HG02885 (cell line): ENCODE measurements at regions not wholly inside any gene's neighbourhood (a gene's known extent, or its start where the extent isn't known, plus 50 kb on each side); places are given as distances from the start of the nearest gene placed in this dataset.
"Not testable (repeated sequence)": the region's sequence is repeated elsewhere in the genome, so short reads cannot be mapped to it uniquely, and the experiment has no call there.

ENCODE experiments used
- ATAC-seq: cut with Tn5 transposase; IDR thresholded peaks from one replicate; pipeline ENCODE4 v1.9.1; 2021; ENCODE audit warnings: mild to moderate bottlenecking; ENCODE audit not compliant: unreplicated experiment, poor library complexity

DNA sequence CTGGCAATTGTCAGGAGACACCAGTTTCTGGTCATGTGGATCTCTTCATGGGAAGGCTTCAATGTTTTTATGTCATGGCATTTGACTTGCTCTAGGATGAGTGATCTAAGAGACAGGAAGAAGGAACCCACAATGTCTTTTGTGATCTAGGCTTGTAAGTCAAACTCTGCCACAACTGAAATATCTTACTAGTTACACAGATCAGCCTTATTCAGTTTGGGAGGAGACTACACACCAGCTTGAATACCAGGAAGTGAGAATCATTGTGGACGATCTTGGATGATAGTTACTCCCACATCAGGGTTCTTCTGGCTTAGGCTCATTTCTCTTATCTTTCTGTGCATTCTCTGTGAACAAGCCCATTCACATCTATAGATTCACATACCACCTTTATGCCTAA is 236.2 kb upstream of the FBXO33 start:
- no peak for ATAC-seq

DNA sequence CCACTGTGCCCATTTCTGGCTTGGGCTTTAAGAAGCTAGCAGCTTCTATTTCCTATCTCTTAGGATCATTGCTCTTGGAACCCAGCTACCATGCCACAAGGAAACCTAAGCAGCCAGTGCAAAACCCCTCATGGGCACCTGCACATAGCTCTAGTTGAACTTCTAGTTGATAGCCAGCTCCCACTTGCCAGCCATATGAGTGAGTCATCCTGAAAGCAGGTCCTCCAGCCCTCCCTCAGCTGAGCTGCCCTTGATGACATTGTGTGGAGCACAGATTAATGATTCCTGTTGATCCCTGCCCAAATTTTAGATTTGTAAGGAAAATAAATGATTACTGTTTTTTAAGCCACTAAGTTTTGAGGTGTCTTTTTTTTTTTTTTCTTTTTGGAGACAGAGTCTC is 234.2 kb upstream of the FBXO33 start:
- ATAC-seq = no peak

GRCh38 chr14:39665075-39665475 is 232.8 kb upstream of the FBXO33 start:
- ATAC-seq = peak; percentile 45

GRCh38 chr14:39664646-39665045 is 232.4 kb upstream of the FBXO33 start:
- peak; percentile 17 for ATAC-seq

GRCh38 chr14:39641224-39641623 is 209.0 kb upstream of the FBXO33 start:
- ATAC-seq = no peak

- ATAC-seq = not testable (repeated sequence)
Measured at GRCh38 chr14:39639009-39639408, 206.8 kb upstream of the FBXO33 start.

DNA sequence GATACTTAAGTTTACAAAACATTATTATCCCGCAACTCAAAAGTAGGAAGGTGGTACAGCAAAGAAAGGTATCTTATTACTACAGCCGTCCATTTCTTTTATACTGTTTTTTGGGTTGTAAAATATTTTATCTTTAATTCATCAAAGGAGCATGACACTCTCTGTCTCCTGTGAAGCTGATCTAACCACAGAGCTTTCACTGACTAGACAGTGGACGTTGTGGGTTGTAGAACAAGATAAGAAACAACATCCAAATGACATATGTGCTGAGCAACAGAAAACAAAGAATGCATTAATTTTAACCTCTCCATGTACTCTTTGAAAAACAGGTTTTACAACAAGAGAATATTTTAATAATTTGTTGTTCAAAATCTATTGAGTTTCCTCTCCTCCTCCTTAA is 195.9 kb upstream of the FBXO33 start:
- no peak for ATAC-seq

- ATAC-seq = no peak
Measured at GRCh38 chr14:39626589-39627576, 194.7 kb upstream of the FBXO33 start.

GRCh38 chr14:39621678-39622077 is 189.4 kb upstream of the FBXO33 start:
- ATAC-seq = no peak

DNA sequence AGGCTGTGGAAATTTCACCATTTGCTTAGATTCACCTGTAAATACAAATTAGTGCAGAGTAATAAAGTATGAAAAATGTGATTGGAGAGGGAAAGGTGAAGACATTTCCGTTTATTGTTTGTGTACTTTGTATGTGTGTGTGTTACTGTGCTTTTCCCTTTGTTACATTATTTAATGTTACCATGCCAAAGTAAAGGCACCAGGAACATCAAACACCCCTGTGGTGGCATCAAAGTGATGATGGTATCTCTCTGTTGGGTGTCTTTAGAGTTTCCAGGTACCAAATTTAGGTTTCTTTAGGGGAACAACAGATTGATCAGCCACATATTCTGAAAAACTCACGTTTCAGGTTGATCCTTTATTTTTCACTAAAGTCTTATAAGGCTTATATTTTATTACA is 189.0 kb upstream of the FBXO33 start:
- no peak for ATAC-seq

- ATAC-seq = no peak
Measured at GRCh38 chr14:39617537-39617936, 185.3 kb upstream of the FBXO33 start.

- no peak for ATAC-seq
Measured at GRCh38 chr14:39615352-39615751, 183.1 kb upstream of the FBXO33 start.

DNA sequence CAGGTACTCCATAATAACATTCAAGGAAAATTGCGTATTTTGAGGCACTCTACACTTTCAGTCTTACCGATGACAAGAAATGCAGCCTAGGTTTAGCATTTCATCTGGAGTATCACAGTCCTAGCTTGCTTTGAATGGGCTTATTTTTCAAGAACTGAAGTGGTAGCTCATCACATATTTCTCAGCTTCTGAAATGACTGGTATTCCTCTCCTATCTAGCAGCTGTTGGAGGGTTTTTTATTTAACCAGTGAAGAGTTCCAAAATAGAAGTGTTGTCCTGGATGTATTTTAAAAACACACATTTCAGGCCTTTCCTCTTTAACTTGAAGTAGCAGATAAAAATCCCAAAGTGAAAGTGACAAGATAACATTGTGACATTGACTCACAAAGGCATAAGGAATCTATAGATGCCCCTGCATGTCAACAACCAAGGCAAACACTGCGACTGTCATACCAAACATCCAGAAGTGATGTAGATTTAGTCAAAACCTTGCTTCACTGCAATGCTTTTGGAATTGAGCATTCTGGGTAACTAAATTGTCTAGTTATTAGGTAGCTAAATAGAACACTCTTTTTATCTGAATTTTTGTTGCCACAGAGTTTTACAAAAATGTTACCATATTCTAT is 182.2 kb upstream of the FBXO33 start:
- no peak for ATAC-seq

- ATAC-seq = no peak
Measured at GRCh38 chr14:39609119-39609518, 176.9 kb upstream of the FBXO33 start.

GRCh38 chr14:39607978-39608377 is 175.7 kb upstream of the FBXO33 start:
- no peak for ATAC-seq

GRCh38 chr14:39603942-39604341 is 171.7 kb upstream of the FBXO33 start:
- no peak for ATAC-seq

DNA sequence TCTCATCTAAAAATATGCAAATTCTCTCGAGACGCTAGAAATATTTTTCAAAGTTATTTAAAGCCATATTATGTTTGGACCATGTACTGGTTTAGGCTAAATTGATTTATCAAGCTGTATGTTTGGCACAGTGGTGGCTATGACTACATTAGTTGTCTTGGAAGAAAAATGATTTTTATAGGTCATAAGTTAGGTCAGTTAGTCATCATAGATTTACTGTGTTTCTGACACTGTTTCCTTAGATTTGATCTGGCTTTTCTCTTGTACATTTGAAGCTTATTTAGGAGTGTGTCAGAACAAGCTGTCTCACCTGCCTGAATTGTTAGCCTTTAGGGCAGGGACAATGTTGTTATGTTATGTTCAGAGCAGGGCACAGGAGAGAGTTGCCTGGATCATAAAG is 161.1 kb upstream of the FBXO33 start:
- no peak for ATAC-seq

- ATAC-seq = no peak
Measured at GRCh38 chr14:39592116-39592789, 160.0 kb upstream of the FBXO33 start.

DNA sequence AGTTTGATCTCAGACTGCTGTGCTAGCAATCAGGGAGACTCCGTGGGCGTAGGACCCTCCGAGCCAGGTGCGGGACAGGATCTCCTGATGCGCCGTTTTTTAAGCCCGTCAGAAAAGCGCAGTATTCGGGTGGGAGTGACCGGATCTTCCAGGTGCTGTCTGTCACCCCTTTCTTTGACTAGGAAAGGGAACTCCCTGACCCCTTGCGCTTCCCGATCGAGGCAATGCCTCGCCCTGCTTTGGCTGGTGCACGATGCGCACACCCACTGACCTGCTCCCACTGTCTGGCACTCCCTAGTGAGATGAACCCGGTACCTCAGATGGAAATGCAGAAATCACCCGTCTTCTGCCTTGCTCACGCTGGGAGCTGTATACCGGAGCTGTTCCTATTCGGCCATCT is 157.6 kb upstream of the FBXO33 start:
- ATAC-seq = not testable (repeated sequence)

GRCh38 chr14:39582028-39582654 is 149.9 kb upstream of the FBXO33 start:
- ATAC-seq = no peak

DNA sequence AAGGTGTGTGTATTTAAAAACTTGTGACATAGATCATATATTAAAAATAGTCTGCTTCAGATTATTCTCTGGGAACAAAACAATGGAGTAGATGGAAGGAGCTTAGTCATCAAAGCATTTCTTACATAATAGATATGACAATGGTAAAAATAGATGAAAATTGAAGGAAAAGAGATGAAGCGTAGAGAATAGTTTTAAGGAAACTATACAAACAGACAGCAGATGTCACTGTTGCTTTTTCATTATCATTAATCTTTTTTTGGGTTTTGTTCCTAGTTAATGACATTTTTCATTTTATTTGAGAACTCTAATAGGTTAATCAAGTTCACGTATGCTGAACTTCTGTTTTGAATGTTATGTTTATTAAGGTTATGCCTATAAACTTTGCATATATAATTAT is 149.2 kb upstream of the FBXO33 start:
- ATAC-seq = no peak
